Omental fat pad (tissue), 3 donors: ENCODE measurements at regions not wholly inside any gene's neighbourhood (a gene's known extent, or its start where the extent isn't known, plus 50 kb on each side); places are given as distances from the start of the nearest gene placed in this dataset.

Experiments used
- ATAC-seq: fragments of 150-250 bp; one replicate; pipeline ENCODE4 v1.9.1; 2016; ENCODE audit warnings: mild to moderate bottlenecking, moderate library complexity; ENCODE audit not compliant: low FRiP score
- DNase-seq: peaks from one replicate; pipeline ENCODE4 v3.0.0-alpha.2; 2019; ENCODE audit warnings: low spot score
- CTCF ChIP-seq, 3 donors: fragments of 450-650 bp; IDR thresholded peaks; one replicate each; pipeline ENCODE4 v1.5.1; 2016 to 2017; ENCODE audit warnings: antibody characterized with exemption in 3 of 3, mild to moderate bottlenecking in 3 of 3, moderate library complexity in 2 of 3

GRCh38 chr14:34369648-34370030, 92.4 kb downstream of the SPTSSA start:
- TF ChIP-seq CTCF (IDR thresholded peaks at IDR 0.05): no peak
- DNase-seq: no peak
- no peak for ATAC-seq

GRCh38 chr14:34368971-34369647, 92.9 kb downstream of the SPTSSA start:
- ATAC-seq: no peak
- no peak for TF ChIP-seq CTCF (IDR thresholded peaks at IDR 0.05)
- DNase-seq: no peak

- DNase-seq (no peak), ATAC-seq (peak; percentile 67)
- no peak for TF ChIP-seq CTCF (IDR thresholded peaks at IDR 0.05)
Measured at GRCh38 chr14:34368115-34368970, 93.7 kb downstream of the SPTSSA start.

GRCh38 chr14:34365309-34365915, 96.6 kb downstream of the SPTSSA start:
- DNase-seq (no peak), ATAC-seq (no peak)
- no peak for TF ChIP-seq CTCF (IDR thresholded peaks at IDR 0.05)

GRCh38 chr14:34364201-34364600, 97.8 kb downstream of the SPTSSA start:
- no peak for TF ChIP-seq CTCF (IDR thresholded peaks at IDR 0.05)
- ATAC-seq: peak; percentile 21
- no peak for DNase-seq

- no peak for TF ChIP-seq CTCF (IDR thresholded peaks at IDR 0.05)
- peak; percentile 67 for ATAC-seq
- DNase-seq: no peak
Measured at GRCh38 chr14:34363733-34364134, 98.3 kb downstream of the SPTSSA start.
